ENCODE measurements at regions not wholly inside any gene's neighbourhood (a gene's known extent, or its start where the extent isn't known, plus 50 kb on each side); places are given as distances from the start of the nearest gene placed in this dataset.

- no peaks in the 10 kb centered on the region for H3K36me3 ChIP-seq
- H3K27me3 ChIP-seq: no peaks in the 10 kb centered on the region
- H3K9me3 ChIP-seq: no peaks in the 10 kb centered on the region
- H3K27ac ChIP-seq: no peak overlapping the region
- H3K4me1 ChIP-seq (ENCODE audit: control insufficient read depth in 1 of 2, insufficient read depth in 1 of 2, low read depth in 1 of 2, low read length in 1 of 2): no peaks in the 10 kb centered on the region
- TF ChIP-seq, protein P1, sequence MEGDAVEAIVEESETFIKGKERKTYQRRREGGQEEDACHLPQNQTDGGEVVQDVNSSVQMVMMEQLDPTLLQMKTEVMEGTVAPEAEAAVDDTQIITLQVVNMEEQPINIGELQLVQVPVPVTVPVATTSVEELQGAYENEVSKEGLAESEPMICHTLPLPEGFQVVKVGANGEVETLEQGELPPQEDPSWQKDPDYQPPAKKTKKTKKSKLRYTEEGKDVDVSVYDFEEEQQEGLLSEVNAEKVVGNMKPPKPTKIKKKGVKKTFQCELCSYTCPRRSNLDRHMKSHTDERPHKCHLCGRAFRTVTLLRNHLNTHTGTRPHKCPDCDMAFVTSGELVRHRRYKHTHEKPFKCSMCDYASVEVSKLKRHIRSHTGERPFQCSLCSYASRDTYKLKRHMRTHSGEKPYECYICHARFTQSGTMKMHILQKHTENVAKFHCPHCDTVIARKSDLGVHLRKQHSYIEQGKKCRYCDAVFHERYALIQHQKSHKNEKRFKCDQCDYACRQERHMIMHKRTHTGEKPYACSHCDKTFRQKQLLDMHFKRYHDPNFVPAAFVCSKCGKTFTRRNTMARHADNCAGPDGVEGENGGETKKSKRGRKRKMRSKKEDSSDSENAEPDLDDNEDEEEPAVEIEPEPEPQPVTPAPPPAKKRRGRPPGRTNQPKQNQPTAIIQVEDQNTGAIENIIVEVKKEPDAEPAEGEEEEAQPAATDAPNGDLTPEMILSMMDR (IDR thresholded peaks at IDR 0.05): no peak
- no peak overlapping the region for H3K4me3 ChIP-seq (ENCODE audit: low read depth in 1 of 2, low read length in 1 of 2)
Observed at GRCh38 chr5:162911873-162912272, 525.5 kb upstream of the CCNG1 start.

GRCh38 chr5:162916368-162916767 lies 521.0 kb upstream of the CCNG1 start:
- Histone ChIP-seq H3K27ac (no peak overlapping the region), H3K36me3 (no peaks in the 10 kb centered on the region), H3K4me3 (ENCODE audit: low read depth in 1 of 2, low read length in 1 of 2) (no peak overlapping the region), H3K4me1 (ENCODE audit: control insufficient read depth in 1 of 2, insufficient read depth in 1 of 2, low read depth in 1 of 2, low read length in 1 of 2) (no peaks in the 10 kb centered on the region), H3K27me3 (no peaks in the 10 kb centered on the region), H3K9me3 (no peaks in the 10 kb centered on the region)
- TF ChIP-seq, protein P1 (IDR thresholded peaks at IDR 0.05): no peak

DNA sequence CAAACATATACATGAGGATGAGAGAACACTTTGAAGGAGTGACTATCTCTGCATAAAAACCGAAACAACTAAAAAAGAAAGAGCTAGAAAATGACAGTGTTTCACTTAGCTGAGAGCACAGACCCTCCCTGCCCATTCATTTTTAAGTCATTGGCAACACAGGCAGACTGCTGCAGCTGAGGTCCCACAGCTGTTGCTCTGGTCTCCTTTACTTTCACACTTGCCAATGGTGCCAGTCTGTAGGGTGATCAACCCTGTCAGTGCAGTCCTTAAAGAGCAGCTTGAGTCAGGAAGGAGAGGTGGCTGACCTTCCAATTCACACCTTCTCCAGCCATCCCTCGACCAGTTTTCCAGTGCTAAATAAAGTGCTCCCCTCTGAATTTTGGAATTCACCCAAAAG lies 508.3 kb upstream of the CCNG1 start:
- Histone ChIP-seq H3K27ac (no peak overlapping the region), H3K27me3 (no peaks in the 10 kb centered on the region), H3K4me1 (ENCODE audit: control insufficient read depth in 1 of 2, insufficient read depth in 1 of 2, low read depth in 1 of 2, low read length in 1 of 2) (no peaks in the 10 kb centered on the region), H3K36me3 (no peaks in the 10 kb centered on the region), H3K4me3 (ENCODE audit: low read depth in 1 of 2, low read length in 1 of 2) (no peak overlapping the region), H3K9me3 (no peaks in the 10 kb centered on the region)
- TF ChIP-seq, protein P1 (IDR thresholded peaks at IDR 0.05): no peak

DNA sequence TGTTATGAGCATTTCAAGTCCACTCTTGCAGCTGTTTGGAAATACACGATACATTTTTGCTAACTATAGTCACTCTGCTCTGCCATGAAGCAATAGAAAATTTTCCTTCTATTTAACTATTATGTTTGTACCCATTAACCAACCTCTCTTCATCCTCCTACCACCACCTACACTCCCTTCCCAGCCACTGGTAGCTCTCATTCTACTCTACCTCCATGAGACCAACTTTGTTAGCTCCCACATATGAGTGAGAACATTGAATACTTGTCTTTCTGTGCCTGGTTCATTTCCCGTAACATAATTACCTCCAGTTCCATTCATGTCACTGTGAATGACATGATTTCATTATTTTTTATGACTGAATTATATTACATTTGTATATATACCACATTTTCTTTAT lies 505.9 kb upstream of the CCNG1 start:
- no peaks in the 10 kb centered on the region for H3K27me3 ChIP-seq
- H3K36me3 ChIP-seq: no peaks in the 10 kb centered on the region
- TF ChIP-seq, protein P1 (IDR thresholded peaks at IDR 0.05): no peak
- no peak overlapping the region for H3K4me3 ChIP-seq (ENCODE audit: low read depth in 1 of 2, low read length in 1 of 2)
- H3K4me1 ChIP-seq (ENCODE audit: control insufficient read depth in 1 of 2, insufficient read depth in 1 of 2, low read depth in 1 of 2, low read length in 1 of 2): no peaks in the 10 kb centered on the region
- H3K9me3 ChIP-seq: no peaks in the 10 kb centered on the region
- H3K27ac ChIP-seq: no peak overlapping the region

GRCh38 chr5:162939991-162940390 lies 497.4 kb upstream of the CCNG1 start:
- Histone ChIP-seq H3K27me3 (no peaks in the 10 kb centered on the region), H3K27ac (no peak overlapping the region), H3K4me3 (ENCODE audit: low read depth in 1 of 2, low read length in 1 of 2) (no peak overlapping the region), H3K9me3 (no peaks in the 10 kb centered on the region), H3K4me1 (ENCODE audit: control insufficient read depth in 1 of 2, insufficient read depth in 1 of 2, low read depth in 1 of 2, low read length in 1 of 2) (no peaks in the 10 kb centered on the region), H3K36me3 (no peaks in the 10 kb centered on the region)
- TF ChIP-seq, protein P1 (IDR thresholded peaks at IDR 0.05): no peak

DNA sequence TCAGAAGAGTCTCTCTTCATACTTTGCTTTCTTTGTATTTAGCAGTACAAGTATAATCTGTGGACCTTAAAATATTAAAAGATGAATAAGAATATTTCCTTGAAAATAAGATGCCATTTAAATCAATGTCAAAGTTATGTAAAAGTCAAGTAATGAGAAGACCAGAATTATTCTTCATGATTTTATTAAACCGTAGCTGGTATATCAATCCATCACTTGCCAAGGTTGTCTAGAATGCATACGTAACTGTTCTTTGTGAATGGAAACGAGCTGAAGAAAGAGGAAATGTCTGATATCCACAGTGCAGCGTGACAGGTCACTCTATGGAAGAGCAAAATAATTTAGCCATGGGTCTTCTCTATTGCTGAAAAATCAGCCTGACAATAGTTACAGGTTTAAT lies 488.7 kb upstream of the CCNG1 start:
- Histone ChIP-seq H3K4me1 (ENCODE audit: control insufficient read depth in 1 of 2, insufficient read depth in 1 of 2, low read depth in 1 of 2, low read length in 1 of 2) (no peaks in the 10 kb centered on the region), H3K27me3 (no peaks in the 10 kb centered on the region), H3K27ac (no peak overlapping the region), H3K36me3 (no peaks in the 10 kb centered on the region), H3K4me3 (ENCODE audit: low read depth in 1 of 2, low read length in 1 of 2) (no peak overlapping the region), H3K9me3 (no peaks in the 10 kb centered on the region)
- TF ChIP-seq, protein P1 (IDR thresholded peaks at IDR 0.05): no peak

Measured in neutrophil (primary cell).